HG03457 (cell line): ENCODE measurements at regions not wholly inside any gene's neighbourhood (a gene's known extent, or its start where the extent isn't known, plus 50 kb on each side); places are given as distances from the start of the nearest gene placed in this dataset.
"Not testable (repeated sequence)": the region's sequence is repeated elsewhere in the genome, so short reads cannot be mapped to it uniquely, and the experiment has no call there.

Experiments
- ATAC-seq: cut with Tn5 transposase; IDR thresholded peaks from one replicate; pipeline ENCODE4 v1.9.1; 2021; ENCODE audit warnings: moderate number of reproducible peaks; ENCODE audit not compliant: unreplicated experiment

DNA sequence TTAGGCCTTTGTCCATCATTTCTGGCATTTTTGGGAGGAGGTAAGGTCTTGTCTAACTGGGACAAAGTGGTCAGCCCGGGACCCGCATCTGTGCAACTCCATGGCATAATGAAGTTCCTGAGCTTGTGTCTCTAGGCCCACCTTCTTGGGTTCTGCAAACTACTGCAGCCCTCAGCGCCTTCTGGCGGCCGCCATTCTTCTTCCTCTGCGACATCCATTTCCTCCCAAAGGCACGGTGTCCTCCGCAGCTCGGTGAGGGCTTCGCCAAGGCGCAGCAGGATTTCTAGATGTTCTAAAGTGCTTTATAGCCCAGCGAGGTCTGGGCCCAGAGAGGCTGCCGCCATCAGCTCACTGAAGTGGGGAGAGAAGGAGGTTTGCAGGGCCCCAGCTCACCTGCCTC, 134.4 kb upstream of the OR4E1 start:
- ATAC-seq: no peak

DNA sequence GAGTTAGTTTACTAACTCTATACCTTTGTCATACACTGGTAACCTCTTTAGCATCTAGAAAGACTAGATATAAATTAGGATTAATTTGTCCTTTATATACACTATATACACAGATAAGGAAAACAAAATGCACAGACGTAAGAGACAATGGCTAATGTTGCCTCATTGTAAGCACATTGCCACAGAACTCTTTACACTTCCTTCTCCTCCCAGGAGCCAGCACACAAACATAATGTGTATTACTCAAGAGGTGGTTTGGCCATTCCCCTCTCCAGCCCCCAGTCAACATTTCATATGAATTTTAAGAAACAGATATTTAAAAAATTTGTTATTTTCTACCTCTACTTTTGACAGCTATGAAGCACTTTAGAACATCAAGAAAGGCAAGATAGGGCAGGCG, 131.4 kb upstream of the OR4E1 start:
- ATAC-seq: no peak

DNA sequence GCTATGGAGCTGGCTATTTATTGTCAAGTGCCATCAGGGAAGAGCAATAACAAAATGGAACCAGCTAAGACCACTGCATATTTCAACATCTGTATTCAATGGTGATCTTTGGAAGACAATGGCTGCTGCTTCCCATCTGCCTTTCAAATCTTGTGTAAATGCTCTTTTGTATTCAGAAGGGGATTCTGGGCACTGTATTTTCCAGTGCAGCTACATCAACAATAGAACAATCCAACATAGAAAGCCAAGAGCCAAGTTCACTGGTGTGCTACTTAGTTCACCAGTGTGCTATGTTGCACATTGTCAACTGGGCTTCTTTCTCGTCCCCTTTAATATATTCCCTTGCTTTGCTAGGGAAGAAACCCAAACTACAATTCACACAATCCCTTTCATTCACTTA, 128.8 kb upstream of the OR4E1 start:
- no peak for ATAC-seq

DNA sequence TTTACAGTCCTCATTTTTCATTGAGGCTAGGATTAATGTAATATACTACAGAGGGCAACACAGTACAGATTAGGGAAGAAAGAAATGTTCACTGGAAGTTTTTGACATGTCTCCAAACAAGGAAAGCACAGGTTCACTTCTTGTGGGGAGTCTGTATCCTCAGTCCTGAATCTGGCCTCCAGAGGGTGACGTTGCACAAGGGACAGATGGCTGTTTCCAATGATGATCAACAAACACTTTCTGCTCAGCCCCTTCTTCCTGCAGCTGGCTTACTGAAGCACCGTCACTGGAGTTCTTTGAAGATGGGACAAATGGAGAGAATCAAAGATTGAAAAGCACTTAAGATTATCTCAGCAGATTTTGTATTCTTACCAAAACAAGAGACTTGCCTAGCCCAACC, 123.3 kb upstream of the OR4E1 start:
- no peak for ATAC-seq

DNA sequence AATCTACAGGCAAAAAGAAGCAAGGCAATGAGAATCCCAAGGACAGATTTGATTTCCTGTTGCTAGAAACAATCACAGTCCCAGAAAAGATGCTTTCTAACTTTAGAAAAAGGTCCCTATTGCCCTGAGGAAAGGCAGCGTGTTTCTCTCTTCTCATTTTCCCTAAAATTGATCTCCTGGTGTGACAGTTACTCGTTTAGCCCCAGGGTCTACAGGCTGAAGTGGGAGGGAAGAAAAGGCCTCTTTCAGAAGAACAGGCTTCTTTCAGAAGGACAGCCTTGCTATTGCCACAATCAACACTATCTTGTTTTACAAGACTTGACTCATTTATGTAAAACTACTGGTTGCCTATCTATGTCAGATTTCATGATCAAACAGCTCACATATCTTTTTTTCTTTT, 121.8 kb upstream of the OR4E1 start:
- no peak for ATAC-seq

DNA sequence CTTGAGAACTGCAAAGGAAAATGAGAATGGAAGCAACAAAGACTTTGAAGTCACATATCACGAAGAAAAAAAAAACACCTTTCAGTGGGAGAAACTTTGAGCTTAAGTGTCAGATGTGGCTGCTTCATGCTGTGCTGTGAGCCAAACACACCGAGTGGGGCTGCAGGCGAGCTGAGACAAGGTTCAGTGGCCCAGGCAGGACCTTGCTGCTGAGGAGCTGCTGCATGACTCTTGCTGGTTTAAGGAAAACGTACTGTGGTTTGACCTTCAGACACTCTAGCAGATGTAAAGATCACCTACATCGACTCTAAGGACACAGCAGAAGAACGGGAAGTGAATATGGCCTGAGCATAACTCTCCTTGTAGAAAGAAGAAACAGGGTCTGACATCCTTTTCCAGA, 118.1 kb upstream of the OR4E1 start:
- ATAC-seq: no peak

DNA sequence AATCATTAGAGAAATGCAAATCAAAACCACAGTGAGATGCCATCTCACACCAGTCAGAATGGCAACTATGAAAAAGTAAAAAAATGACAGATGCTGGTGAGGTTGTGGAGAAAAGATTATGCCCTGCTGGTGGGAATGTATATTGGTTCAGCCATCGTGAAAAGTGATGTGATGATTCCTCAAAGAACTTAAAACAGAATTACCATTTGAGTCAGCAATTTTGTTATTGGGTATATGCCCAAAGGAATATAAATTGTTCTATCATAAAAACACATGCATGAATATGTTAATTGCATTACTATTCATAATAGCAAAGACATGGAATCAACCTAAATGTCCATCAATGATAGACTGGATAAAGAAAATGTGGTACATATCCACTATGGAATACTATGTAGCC, 115.1 kb upstream of the OR4E1 start:
- not testable (repeated sequence) for ATAC-seq

DNA sequence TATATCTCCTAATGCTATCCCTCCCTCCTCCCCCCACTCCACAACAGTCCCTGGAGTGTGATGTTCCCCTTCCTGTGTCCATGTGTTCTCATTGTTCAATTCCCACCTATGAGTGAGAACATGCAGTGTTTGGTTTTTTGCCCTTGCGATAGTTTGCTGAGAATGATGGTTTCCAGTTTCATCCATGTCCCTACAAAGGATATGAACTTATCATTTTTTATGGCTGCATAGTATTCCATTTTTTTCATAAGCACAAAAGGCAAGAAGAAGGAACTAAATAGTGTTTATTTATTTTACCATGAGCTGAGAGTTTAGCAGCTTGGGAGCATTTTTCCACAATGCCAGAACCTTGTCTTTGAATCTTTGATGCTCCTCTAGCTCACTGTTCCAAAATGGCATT, 113.6 kb upstream of the OR4E1 start:
- ATAC-seq: not testable (repeated sequence)

DNA sequence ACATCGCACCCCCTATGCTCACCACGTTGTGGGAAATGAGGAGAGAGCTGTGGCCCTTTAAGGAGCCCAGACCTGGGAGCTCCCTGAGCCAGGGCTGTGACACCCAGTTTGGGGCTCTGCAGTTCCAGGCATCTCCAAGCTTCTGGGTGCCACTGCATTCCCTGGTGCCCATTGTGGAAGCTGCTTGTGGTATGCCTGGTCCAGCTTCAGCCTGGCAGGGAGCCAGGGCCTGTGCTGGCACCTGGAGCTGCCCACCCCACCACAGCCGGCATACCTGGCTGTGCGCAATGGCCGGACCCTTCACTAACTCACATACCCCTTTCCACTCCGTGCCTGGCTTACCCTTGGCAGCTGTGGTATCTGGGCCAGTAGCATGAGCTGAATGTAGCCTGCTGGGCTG, 107.9 kb upstream of the OR4E1 start:
- ATAC-seq: no peak

DNA sequence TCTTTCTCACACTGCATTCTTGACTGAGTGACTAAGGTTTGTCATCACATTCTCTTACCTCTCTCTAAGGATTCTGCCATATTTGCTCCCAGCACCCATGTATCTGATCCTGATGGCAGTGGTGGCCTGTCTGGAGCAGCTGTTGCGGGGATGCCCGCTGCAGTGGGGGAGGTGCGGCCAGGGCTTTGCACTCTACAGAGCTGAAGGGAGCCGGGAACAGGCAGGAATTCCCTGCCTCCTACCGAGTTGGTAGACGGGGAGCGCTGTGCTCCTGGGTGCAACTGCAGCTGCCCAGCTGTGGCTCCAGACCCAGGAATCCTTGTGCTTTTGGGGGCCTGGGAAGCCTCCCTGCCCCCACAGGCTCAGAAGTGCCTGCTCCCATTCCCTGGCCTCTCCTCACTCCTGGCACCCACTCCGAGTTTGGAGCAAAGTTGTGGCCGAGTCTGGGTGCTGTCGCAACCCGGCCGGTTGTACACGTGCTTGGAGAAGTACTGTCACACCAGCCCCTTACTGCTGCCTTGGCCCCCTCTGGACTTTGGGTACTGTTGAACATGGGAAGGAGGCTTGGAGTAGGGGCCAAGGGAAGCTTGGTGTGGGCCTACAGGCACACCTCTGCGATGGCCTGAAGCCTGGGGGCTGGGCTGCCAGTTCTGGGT, 106.9 kb upstream of the OR4E1 start:
- ATAC-seq: no peak

DNA sequence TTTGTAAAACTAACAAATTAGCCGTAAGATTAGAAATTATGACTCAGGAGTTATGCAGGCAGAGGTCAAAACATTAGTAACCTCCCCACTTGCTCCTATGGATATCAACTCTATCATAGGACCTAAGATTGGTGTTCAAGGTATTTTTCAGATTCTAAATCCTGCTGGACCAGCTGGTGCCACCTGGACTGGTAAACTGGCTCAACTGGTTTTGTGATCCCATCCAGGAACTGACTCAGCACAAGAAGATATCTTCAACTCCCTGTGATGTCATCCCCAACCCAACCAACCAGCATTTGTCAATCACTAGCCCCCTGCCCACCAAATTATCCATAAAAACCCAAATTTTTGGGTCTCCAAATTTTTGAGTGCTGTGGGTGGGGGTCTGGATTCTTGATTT, 98.1 kb upstream of the OR4E1 start:
- no peak for ATAC-seq

DNA sequence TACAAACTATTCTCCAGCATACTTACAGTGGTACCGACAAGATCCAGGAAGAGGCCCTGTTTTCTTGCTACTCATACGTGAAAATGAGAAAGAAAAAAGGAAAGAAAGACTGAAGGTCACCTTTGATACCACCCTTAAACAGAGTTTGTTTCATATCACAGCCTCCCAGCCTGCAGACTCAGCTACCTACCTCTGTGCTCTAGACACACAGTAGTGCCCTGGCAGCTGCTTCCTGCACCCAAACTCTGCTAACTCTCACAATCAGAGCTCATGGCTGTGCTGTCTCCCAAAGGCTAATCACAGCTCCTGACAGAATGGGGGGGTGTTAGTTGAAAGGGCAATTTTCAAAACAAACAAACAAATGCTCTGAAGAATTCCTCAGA, 95.2 kb upstream of the OR4E1 start:
- ATAC-seq: no peak

DNA sequence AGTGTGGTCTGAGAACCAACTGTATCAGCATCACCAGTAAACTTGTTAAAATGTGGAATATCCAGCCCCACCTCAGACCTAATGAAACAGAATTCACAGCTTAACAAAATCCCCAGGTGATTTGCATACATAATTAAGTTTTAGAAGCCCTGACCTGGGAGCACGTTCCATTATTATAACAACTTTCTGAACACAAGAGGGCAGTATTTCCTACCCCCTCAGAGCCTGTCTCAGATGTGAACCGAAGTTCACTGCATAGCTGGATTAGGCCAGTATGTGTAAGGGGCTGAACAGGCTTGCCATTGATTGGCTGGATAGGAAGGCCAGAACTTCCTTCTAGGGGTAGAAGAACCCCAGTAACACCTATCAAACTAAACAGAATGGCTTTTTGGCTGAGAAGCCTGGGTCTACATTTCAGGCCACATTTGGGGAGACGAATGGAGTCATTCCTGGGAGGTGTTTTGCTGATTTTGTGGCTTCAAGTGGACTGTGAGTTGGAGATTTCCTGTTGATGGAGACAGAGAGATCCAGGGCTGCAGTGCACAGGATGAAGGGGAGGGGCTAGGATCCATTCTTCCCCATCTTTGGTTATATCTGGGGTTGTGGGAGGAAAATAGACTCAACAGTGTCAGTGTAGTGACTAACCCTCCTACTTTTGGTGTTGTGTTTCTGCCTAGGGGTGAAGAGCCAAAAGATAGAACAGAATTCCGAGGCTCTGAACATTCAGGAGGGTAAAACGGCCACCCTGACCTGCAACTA, 94.7 kb upstream of the OR4E1 start:
- no peak for ATAC-seq

DNA sequence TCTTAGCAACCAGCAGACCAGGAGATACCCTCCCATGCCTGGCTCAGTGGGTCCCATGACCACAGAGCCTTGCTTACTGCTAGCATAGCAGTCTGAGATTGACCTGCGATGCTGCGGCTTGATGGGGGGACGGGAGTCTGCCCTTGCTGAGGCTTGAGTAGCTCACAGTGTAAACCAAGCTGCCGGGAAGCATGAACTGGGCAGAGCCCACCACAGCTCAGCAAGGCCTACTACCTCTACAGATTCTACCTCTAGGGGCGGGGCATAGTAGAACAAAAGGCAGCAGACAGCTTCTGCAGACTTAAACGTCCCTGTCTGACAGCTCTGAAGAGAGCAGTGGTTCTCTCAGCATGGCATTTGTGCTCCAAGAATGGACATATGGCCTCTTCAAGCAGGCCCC, 86.7 kb upstream of the OR4E1 start:
- not testable (repeated sequence) for ATAC-seq

DNA sequence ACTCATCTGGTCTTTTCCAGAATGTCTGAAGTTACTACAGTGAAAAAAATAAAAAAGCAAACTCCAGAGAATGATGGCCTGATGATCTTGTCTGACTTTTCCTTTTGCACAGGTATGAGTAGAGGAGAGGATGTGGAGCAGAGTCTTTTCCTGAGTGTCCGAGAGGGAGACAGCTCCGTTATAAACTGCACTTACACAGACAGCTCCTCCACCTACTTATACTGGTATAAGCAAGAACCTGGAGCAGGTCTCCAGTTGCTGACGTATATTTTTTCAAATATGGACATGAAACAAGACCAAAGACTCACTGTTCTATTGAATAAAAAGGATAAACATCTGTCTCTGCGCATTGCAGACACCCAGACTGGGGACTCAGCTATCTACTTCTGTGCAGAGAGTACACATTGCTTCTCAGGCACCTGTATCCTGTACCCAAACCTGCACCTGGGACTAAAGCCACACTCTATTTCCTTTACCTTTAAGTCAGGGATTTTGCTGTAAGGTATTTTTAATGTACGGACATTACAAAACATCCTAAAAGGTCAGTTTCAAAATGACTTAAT, 75.8 kb upstream of the OR4E1 start:
- ATAC-seq: no peak

DNA sequence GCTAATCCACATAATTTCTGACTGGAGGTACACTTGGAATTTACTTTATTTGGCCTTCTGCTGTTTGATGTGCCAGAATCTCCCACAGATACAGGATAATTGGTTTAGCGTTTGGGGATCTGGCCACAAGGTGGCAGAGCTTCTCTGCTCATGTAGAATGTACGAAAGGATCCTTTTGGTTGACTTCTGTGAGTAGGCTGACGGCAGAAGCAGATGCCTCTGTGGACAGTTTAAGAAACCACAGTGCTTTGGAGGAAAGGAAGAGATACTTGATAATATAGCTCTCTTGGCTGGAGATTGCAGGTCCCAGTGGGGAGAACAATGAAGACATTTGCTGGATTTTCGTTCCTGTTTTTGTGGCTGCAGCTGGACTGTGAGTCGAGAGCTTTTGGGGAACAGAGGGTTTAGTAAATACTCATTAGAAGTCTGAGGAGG, 75.3 kb upstream of the OR4E1 start:
- ATAC-seq: no peak

DNA sequence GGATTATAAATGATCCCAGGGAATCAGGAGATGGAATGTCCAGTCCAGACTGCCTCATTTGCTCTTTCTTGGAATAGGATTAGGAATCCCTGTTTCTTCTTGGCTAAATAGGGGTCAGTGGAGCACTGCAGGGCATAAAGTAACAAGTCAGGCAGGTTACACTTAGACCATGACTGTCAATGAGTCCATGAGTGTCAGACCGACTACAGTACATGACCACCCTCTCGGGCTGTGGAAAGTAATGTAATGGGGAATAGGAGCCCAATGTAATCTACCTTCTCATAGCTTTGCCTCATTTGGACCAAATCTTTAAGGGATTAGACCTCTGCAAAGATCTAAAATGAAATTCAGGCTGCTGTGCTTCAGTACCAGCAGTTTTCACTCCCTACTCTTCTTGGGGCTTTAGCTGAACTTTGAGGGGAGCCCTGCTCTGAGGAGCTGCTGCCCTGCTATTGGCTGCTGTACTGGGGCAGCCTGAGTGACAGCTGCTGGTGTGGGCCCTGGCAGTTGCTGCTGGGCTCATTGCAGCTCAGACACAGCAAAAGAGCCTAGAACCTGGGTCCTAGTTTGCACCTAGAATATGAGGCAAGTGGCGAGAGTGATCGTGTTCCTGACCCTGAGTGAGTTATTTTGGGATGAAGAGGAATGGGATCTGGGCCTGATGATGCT, 62.2 kb upstream of the OR4E1 start:
- no peak for ATAC-seq

DNA sequence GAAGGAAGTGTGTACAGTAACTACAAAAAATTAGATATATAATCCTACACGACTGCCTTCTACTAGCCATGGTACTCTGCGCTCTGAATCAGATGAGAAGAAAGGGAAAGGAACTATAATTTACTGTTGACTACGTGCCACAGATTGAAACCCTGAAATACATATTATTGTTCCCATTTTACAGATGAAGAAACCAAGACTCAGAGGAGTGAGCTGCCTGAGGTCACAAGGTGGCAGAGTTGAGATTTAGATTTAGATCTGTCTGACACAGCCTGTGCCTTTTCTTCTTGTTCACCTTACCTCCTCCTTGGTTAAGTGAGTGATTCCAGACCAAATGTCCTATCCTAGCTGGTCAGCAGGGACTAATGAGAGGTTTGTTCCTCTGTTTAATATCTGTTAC, 61.6 kb upstream of the OR4E1 start:
- no peak for ATAC-seq

DNA sequence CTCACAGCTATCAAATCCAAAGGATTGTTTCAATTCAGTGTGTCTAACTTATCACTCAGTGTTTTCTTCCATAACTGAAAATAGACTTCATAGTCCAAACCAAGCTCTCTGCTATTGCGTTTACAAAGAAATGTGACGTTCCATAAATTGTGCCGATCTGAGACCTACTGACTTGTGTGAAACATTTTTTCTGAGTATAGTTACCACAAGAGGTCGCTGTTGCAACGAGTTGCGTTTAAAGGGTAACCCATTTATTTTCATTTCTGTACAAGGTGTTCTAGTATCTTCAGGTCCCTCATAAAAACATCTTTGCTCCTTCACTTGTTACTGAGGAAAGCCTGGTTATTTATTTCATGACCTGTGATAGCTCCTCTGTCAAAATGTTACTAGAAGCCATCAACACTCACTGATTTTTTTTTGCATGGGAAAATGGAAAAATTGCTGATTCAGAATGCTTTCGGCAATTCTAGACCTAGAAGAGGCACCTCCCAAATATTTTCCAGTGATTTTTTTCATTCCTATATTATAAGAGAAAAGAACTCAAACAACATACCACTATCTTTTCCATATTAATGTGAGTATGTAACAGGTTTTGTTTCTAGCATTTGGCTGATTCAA, 60.9 kb upstream of the OR4E1 start:
- ATAC-seq: no peak

DNA sequence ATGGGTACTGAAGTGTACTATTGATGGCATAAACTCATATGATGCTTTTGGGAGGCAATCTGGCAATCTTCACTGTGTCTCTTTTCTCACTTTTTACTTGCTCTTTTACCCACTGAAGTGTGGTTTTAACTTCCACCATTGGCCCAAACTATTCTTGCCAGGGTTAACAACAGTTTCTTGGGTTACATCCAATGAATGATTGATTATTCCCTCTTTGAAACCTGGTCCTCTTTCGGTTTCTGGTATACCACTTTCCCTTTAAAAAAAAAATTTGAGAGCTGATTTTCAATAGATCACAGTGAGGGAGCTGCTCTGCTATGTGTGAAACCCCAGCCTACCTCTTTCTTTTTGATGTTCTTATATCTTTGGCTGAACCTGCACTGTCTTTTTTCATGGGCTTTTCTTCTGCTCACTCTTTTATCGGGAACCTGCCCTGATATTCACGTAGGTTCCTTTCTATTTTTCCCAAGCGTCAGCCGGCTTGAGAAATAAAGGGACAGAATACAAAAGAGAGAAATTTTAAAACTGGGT, 56.1 kb upstream of the OR4E1 start:
- ATAC-seq: no peak

DNA sequence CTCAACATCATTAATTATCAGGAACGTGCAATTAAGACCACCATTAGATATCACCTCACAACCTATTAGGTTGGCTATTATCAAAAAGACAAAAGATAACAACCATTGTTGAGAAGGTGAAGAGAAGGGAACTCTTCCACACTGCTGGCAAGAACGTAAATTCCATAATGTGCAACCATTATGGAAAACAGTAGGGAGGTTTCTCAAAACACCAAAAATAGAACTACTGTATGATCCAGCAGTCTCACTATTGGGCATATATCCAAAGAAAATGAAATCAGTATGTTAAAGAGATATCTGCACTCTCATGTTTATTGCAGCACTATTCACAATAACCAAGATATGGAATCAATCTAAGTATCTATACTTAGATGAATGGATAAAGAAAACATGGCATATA, 51.6 kb upstream of the OR4E1 start:
- ATAC-seq: no peak
